ENCODE measurements at regions not wholly inside any gene's neighbourhood (a gene's known extent, or its start where the extent isn't known, plus 50 kb on each side); places are given as distances from the start of the nearest gene placed in this dataset.

DNA sequence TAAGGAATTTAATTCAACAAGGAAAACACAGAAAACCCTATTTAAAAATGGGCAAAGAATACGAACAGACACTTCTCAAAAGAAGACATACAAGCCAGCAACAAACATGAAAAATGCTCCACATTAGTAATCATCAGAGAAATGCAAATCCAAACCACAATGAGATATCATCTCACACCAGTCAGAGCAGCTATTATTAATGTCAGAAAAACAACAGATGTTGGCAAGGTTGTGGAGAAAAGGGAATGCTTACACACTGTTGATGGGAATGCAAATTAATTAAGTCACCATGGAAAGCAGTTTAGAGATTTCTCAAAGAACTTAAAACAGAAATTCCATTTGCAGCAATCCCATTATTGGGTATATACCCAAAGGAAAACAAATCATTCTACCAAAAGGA, 55.2 kb downstream of the GCC1 start:
- no peak for DNase-seq (ENCODE audit: low read depth)
- no peak overlapping the region for H3K4me3 ChIP-seq (ENCODE audit: low read length)
- TF ChIP-seq, protein P1, sequence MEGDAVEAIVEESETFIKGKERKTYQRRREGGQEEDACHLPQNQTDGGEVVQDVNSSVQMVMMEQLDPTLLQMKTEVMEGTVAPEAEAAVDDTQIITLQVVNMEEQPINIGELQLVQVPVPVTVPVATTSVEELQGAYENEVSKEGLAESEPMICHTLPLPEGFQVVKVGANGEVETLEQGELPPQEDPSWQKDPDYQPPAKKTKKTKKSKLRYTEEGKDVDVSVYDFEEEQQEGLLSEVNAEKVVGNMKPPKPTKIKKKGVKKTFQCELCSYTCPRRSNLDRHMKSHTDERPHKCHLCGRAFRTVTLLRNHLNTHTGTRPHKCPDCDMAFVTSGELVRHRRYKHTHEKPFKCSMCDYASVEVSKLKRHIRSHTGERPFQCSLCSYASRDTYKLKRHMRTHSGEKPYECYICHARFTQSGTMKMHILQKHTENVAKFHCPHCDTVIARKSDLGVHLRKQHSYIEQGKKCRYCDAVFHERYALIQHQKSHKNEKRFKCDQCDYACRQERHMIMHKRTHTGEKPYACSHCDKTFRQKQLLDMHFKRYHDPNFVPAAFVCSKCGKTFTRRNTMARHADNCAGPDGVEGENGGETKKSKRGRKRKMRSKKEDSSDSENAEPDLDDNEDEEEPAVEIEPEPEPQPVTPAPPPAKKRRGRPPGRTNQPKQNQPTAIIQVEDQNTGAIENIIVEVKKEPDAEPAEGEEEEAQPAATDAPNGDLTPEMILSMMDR (conservative IDR thresholded peaks at IDR 0.05; ENCODE audit: low read depth, low read length): no peak

DNA sequence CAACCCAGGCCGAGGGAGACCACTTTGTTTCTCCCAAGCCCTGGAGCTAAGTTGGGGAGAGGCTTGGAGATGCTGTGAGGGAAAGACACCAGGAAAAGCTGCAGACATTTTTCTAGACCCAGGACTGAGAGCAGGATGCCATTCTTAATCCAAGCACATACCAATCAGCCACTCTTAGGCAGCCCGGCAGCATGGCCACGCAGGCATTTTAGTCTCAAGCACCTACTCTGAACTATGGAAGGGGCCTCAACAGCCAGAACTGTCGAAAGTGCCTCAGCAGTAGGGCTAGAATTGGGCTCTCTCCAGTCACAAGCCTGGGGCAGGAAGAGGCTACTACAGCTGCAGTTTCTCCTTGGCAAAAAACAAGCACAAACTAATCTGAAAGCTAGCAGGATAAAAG, 57.8 kb downstream of the GCC1 start:
- TF ChIP-seq, protein P1 (conservative IDR thresholded peaks at IDR 0.05; ENCODE audit: low read depth, low read length): no peak
- no peak overlapping the region for H3K4me3 ChIP-seq (ENCODE audit: low read length)
- no peak for DNase-seq (ENCODE audit: low read depth)

DNA sequence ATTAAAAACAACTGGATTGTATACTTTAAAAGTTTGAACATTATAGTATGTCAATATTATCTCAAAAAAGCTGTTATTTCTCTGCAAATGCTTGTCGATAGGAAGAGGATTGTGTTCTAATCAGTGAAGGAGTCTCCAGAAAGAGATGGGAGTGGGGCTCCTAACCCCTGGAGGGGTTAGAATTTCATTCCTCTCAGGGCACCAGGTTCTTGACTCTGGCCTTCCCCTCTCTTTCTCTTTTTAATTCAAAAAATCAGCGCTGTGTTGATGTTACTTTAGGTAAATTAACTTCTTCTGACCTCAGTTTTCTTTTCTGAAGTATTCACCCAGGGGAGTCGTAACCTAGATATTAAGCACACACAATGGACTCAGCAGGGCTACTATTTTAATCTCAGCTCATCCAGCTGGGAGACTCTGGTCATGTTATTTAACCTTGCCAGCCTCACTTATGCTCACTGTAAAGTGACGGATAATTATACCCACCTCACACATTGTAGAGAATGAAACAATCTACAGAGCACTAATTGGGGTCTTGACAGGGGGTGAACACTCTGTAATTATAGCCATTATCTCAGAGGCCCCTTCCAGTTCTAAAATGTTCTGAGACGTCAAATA, 59.4 kb downstream of the GCC1 start:
- no peak overlapping the region for H3K4me3 ChIP-seq (ENCODE audit: low read length)
- TF ChIP-seq, protein P1 (conservative IDR thresholded peaks at IDR 0.05; ENCODE audit: low read depth, low read length): no peak
- no peak for DNase-seq (ENCODE audit: low read depth)

DNA sequence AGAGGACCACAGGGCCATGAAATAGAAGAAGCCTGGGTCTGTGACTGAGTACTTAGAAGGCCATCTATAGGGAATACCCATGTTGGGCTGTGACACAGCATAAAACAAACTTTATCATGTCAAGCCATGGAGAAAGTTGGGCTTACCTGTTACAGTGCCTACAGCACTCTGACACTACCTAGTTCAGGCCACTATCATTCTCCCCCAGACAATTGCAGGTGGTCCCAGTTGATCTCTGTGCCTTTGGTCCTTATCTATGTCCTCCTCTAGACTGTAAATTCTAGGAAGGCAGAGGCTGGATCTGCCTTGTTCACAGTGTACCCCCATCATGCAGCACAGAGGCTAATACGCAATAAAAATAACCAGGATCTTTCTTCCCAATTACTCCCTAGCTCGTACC, 69.1 kb downstream of the GCC1 start:
- no peak for DNase-seq (ENCODE audit: low read depth)
- no peak overlapping the region for H3K4me3 ChIP-seq (ENCODE audit: low read length)
- TF ChIP-seq, protein P1 (conservative IDR thresholded peaks at IDR 0.05; ENCODE audit: low read depth, low read length): no peak

- TF ChIP-seq, protein P1 (conservative IDR thresholded peaks at IDR 0.05; ENCODE audit: low read depth, low read length): peak; percentile 50
- no peak overlapping the region for H3K4me3 ChIP-seq (ENCODE audit: low read length)
- DNase-seq (ENCODE audit: low read depth): peak; percentile 4
Measured at GRCh38 chr7:127514499-127514898, 70.9 kb downstream of the GCC1 start.

GRCh38 chr7:127513311-127513710, 72.1 kb downstream of the GCC1 start:
- DNase-seq (ENCODE audit: low read depth): no peak
- no peak overlapping the region for H3K4me3 ChIP-seq (ENCODE audit: low read length)

DNA sequence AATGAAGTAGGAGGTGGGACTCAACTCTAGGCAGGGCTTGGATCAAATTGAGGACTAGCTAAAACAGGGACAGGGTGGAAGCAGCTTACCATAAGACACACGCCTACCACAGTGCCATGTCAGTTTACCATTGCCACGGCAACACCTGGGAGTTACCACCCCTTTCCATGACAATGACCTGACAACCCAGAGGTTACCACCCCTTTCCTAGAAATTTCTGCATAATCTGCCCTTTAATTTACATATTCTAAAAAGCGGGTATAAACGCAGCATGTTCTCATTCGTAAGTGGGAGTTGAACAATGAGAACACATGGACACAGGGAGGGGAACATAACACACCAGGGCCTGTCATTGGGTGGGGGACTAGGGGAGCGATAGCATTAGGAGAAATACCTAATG, 72.7 kb downstream of the GCC1 start:
- TF ChIP-seq, protein P1 (conservative IDR thresholded peaks at IDR 0.05; ENCODE audit: low read depth, low read length): no peak
- no peak for DNase-seq (ENCODE audit: low read depth)

More at GRCh38 chr7:127513311-127513710, 72.1 kb downstream of the GCC1 start:
- TF ChIP-seq, protein P1 (conservative IDR thresholded peaks at IDR 0.05; ENCODE audit: low read depth, low read length): no peak

More for the DNA sequence above, 72.7 kb downstream of the GCC1 start:
- no peak overlapping the region for H3K4me3 ChIP-seq (ENCODE audit: low read length)

Data from retinal pigment epithelial cell (primary cell).